Colonic mucosa (tissue), 4 donors: ENCODE measurements at regions not wholly inside any gene's neighbourhood (a gene's known extent, or its start where the extent isn't known, plus 50 kb on each side); places are given as distances from the start of the nearest gene placed in this dataset.

ENCODE experiments used
- DNase-seq: peaks from one replicate; pipeline ENCODE4 v3.0.0-alpha.2; 2020
- H3K27ac ChIP-seq: fragments of 200-600 bp; one replicate; pipeline ENCODE4 v1.8.0; 2021
- H3K27me3 ChIP-seq: fragments of 200-600 bp; one replicate; pipeline ENCODE4 v1.8.0; 2021
- H3K36me3 ChIP-seq: fragments of 200-600 bp; one replicate; pipeline ENCODE4 v1.8.0; 2021
- H3K4me1 ChIP-seq: fragments of 200-600 bp; one replicate; pipeline ENCODE4 v1.8.0; 2021; ENCODE audit warnings: mild to moderate bottlenecking
- H3K4me3 ChIP-seq: fragments of 200-600 bp; one replicate; pipeline ENCODE4 v1.8.0; 2021
- H3K9ac ChIP-seq, 2 donors: one replicate each; pipeline ENCODE4 v1.7.0; 2013; ENCODE audit warnings: control low read depth in 2 of 2, low read depth in 2 of 2, low read length in 2 of 2
- H3K9me3 ChIP-seq: fragments of 200-600 bp; one replicate; pipeline ENCODE4 v1.8.0; 2021
- intact Hi-C: fragments of 100-400 bp; cut with DNase I; formaldehyde crosslinking; loops from one replicate; pipeline ENCODE4 v1.14.1; 2022
- TF ChIP-seq, protein P1 (sequence below): fragments of 200-600 bp; IDR thresholded peaks from one replicate; pipeline ENCODE4 v1.8.0; 2022; ENCODE audit warnings: antibody characterized with exemption, mild to moderate bottlenecking
- donor health status: healthy.
- donor health status: DM: no; HTN: no; CAD: no.
- donor health status: DM: no; HTN: no; CAD: no.

DNA sequence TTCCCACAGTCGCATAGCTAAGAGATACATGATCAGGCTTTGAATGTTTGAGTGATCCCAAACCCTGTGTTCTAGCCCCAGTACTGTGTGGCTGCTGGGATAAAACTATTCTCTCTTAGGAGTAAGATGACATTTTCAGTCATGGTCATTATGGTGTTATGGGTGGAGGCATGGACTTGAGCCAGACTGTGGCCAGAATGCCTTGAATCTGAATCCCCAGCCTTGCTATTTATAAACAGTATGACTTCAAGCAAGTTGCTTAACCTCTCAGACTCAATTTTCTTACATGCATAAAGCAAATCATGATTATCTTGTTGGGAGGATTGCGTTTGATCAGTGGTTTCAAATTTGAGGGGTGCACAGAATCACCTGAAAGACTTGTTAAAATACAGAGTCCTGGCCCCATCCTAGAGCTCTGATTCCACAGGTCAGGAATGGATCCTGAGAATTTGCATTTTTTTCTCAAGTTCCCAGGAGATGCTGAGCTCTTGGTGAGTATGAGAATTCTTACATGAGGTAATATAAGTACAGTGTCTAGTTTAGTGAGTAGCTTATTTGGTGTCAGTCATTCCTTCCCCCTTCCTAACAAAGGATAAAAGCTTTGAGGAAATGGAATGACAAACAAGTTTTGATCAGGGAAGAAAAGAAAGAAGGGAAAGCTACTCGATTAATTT, 571.7 kb downstream of the METTL15 start:
- intact Hi-C loops: no loop called here
- Histone ChIP-seq H3K9me3 (no peaks in the 10 kb centered on the region), H3K27me3 (no peaks in the 10 kb centered on the region), H3K27ac (no peak overlapping the region), H3K4me3 (no peak overlapping the region), H3K9ac (no peak overlapping the region), H3K36me3 (no peaks in the 10 kb centered on the region), H3K4me1 (no peaks in the 10 kb centered on the region)
- TF ChIP-seq, protein P1, sequence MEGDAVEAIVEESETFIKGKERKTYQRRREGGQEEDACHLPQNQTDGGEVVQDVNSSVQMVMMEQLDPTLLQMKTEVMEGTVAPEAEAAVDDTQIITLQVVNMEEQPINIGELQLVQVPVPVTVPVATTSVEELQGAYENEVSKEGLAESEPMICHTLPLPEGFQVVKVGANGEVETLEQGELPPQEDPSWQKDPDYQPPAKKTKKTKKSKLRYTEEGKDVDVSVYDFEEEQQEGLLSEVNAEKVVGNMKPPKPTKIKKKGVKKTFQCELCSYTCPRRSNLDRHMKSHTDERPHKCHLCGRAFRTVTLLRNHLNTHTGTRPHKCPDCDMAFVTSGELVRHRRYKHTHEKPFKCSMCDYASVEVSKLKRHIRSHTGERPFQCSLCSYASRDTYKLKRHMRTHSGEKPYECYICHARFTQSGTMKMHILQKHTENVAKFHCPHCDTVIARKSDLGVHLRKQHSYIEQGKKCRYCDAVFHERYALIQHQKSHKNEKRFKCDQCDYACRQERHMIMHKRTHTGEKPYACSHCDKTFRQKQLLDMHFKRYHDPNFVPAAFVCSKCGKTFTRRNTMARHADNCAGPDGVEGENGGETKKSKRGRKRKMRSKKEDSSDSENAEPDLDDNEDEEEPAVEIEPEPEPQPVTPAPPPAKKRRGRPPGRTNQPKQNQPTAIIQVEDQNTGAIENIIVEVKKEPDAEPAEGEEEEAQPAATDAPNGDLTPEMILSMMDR: no peak
- no peak for DNase-seq

- no peak overlapping the region for H3K27ac ChIP-seq
Observed at GRCh38 chr11:28677721-28678120, 569.5 kb downstream of the METTL15 start.

DNA sequence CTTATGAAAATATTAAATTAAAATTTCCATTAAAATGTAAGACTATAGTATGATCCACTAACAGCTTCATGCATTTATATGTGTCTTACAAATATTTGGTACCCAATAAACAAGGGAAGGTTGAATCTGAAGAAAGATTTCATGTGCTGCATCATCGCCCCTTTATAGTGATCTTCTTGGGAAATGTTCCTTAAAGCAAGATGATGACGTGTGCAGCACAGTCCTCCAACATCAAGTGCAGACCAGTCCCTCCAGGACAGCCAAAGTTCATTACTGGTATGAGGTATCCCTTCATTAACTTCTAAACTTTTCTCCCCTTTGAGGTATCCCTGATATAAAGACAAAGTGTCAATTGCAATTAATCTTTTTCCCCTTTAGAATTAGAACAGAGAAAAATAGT, 567.0 kb downstream of the METTL15 start:
- Histone ChIP-seq H3K4me3 (no peak overlapping the region), H3K27ac (no peak overlapping the region), H3K27me3 (no peaks in the 10 kb centered on the region), H3K4me1 (no peaks in the 10 kb centered on the region), H3K36me3 (no peaks in the 10 kb centered on the region), H3K9me3 (no peaks in the 10 kb centered on the region), H3K9ac (no peak overlapping the region)
- DNase-seq: no peak
- intact Hi-C loops: no loop called here
- TF ChIP-seq, protein P1: no peak

More at GRCh38 chr11:28677721-28678120, 569.5 kb downstream of the METTL15 start:
- no peaks in the 10 kb centered on the region for H3K27me3 ChIP-seq
- intact Hi-C loops: no loop called here
- DNase-seq: no peak
- H3K36me3 ChIP-seq: no peaks in the 10 kb centered on the region
- H3K4me3 ChIP-seq: no peak overlapping the region
- H3K4me1 ChIP-seq: no peaks in the 10 kb centered on the region
- TF ChIP-seq, protein P1: no peak
- H3K9ac ChIP-seq: no peak overlapping the region
- H3K9me3 ChIP-seq: no peaks in the 10 kb centered on the region

- H3K9ac ChIP-seq: no peak overlapping the region
- H3K36me3 ChIP-seq: no peaks in the 10 kb centered on the region
- no peaks in the 10 kb centered on the region for H3K9me3 ChIP-seq
- no peak overlapping the region for H3K4me3 ChIP-seq
- TF ChIP-seq, protein P1: no peak
- no peaks in the 10 kb centered on the region for H3K4me1 ChIP-seq
- H3K27ac ChIP-seq: no peak overlapping the region
- no peaks in the 10 kb centered on the region for H3K27me3 ChIP-seq
- intact Hi-C loops: no loop called here
- no peak for DNase-seq
Observed at GRCh38 chr11:28674433-28675103, 566.4 kb downstream of the METTL15 start.

- no peak overlapping the region for H3K9ac ChIP-seq
- DNase-seq: no peak
Observed at GRCh38 chr11:28673691-28674432, 565.7 kb downstream of the METTL15 start.

More at GRCh38 chr11:28673691-28674432, 565.7 kb downstream of the METTL15 start:
- no peaks in the 10 kb centered on the region for H3K36me3 ChIP-seq
- no peaks in the 10 kb centered on the region for H3K9me3 ChIP-seq
- no peaks in the 10 kb centered on the region for H3K4me1 ChIP-seq
- intact Hi-C loops: no loop called here
- no peak overlapping the region for H3K4me3 ChIP-seq
- TF ChIP-seq, protein P1: no peak
- H3K27ac ChIP-seq: no peak overlapping the region
- H3K27me3 ChIP-seq: no peaks in the 10 kb centered on the region
